ENCODE measurements at regions not wholly inside any gene's neighbourhood (a gene's known extent, or its start where the extent isn't known, plus 50 kb on each side); places are given as distances from the start of the nearest gene placed in this dataset.
"Not testable (repeated sequence)": the region's sequence is repeated elsewhere in the genome, so short reads cannot be mapped to it uniquely, and the experiment has no call there.

DNA sequence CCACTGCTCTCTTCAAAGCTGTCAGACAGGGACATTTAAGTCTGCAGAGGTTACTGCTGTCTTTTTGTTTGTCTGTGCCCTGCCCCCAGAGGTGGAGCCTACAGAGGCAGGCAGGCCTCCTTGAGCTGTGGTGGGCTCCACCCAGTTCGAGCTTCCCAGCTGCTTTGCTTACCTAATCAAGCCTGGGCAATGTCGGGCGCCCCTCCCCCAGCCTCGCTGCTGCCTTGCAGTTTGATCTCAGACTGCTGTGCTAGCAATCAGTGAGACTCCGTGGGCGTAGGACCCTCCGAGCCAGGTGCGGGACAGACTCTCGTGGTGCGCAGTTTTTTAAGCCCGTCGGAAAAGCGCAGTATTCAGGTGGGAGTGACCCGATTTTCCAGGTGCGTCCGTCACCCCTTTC, 99.5 kb downstream of the ARHGAP36 start:
- H4K20me1 ChIP-seq (ENCODE audit: insufficient read depth, low read length); ATAC-seq; CTCF ChIA-PET (ENCODE audit: low intra/inter-chr PET ratio, low total read pairs); H3K27ac ChIP-seq (ENCODE audit: extremely low read length, insufficient read depth, low read length); H3K4me3 ChIP-seq (replicated peaks in 1 of 3; ENCODE audit: insufficient read depth in 1 of 3, low read depth in 2 of 3, low read length in 3 of 3); H3K9me3 ChIP-seq (ENCODE audit: low read length); intact Hi-C loops (cut with micrococcal nuclease; ENCODE audit: unreplicated experiment); H2AFZ ChIP-seq (ENCODE audit: low read length); FAIRE-seq; POLR2A ChIA-PET; H3K4me1 ChIP-seq (ENCODE audit: insufficient read depth, low read length); in situ Hi-C loops (cut with HindIII; ENCODE audit: extremely low pct_ligation_motif_present, low pct_unique_long_range_greater_than_20kb); H3K27me3 ChIP-seq (ENCODE audit: control insufficient read depth in 1 of 2, insufficient read depth in 2 of 2, low read length in 2 of 2); H3K9ac ChIP-seq (ENCODE audit: insufficient read depth, low read depth, low read length); H3K79me2 ChIP-seq (ENCODE audit: insufficient read depth, low read length); H3K4me2 ChIP-seq (ENCODE audit: low read depth, low read length); DNase-seq (ENCODE audit: low spot score); BruUV-seq (replicated peaks); H3K36me3 ChIP-seq (replicated peaks in 1 of 2; ENCODE audit: control insufficient read depth in 1 of 2, insufficient read depth in 2 of 2, low read length in 2 of 2): not testable (repeated sequence)
- no CpG with 5 or more reads among the region's 16 CpGs for WGBS (ENCODE audit: low lambda C conversion rate)

DNA sequence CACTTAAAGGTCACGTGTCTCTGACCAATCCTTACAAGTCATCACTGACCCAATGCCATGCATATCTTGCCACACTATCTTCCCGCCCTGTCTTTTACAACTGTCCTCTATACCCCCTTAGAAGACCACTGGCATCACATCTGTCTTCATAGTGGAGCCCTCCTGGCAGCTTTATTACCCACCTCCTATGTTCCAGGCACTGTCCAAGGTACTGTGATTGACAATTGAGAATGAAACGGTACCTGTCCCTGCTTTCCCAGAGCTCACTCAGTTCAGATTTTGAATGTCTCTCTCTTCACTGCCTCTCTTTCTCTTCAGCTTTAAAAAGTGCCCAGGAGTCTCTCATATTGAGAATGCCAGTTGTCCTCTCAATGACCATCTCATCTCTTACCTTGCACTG, 88.6 kb downstream of the ARHGAP36 start:
- no peak overlapping the region for H3K4me3 ChIP-seq (replicated peaks in 1 of 3; ENCODE audit: insufficient read depth in 1 of 3, low read depth in 2 of 3, low read length in 3 of 3)
- CTCF ChIA-PET (ENCODE audit: low intra/inter-chr PET ratio, low total read pairs): no interaction called here

More for the DNA sequence above, 88.6 kb downstream of the ARHGAP36 start:
- FAIRE-seq (no peak), ATAC-seq (no peak), DNase-seq (ENCODE audit: low spot score) (no peak)
- H2AFZ ChIP-seq (ENCODE audit: low read length): no peak overlapping the region
- no peaks in the 10 kb centered on the region for H4K20me1 ChIP-seq (ENCODE audit: insufficient read depth, low read length)
- in situ Hi-C loops (cut with HindIII; ENCODE audit: extremely low pct_ligation_motif_present, low pct_unique_long_range_greater_than_20kb) (no loop called here), intact Hi-C loops (cut with micrococcal nuclease; ENCODE audit: unreplicated experiment) (no loop called here)
- no peaks in the 10 kb centered on the region for H3K4me1 ChIP-seq (ENCODE audit: insufficient read depth, low read length)
- POLR2A ChIA-PET: no interaction called here
- H3K9me3 ChIP-seq (ENCODE audit: low read length): no peaks in the 10 kb centered on the region
- H3K79me2 ChIP-seq (ENCODE audit: insufficient read depth, low read length): no peaks in the 10 kb centered on the region
- H3K27ac ChIP-seq (ENCODE audit: extremely low read length, insufficient read depth, low read length): no peak overlapping the region
- BruUV-seq (replicated peaks): no TSS peak
- no peaks in the 10 kb centered on the region for H3K27me3 ChIP-seq (ENCODE audit: control insufficient read depth in 1 of 2, insufficient read depth in 2 of 2, low read length in 2 of 2)
- H3K4me2 ChIP-seq (ENCODE audit: low read depth, low read length): no peak overlapping the region
- no peak overlapping the region for H3K9ac ChIP-seq (ENCODE audit: insufficient read depth, low read depth, low read length)
- TF ChIP-seq SP1 (IDR thresholded peaks at IDR 0.05): no peak
- TF ChIP-seq SP1 (CRISPR knock-in tag; IDR thresholded peaks at IDR 0.05): no peak
- no peak for TF ChIP-seq ARNTL (CRISPR knock-in tag; IDR thresholded peaks at IDR 0.05)
- TF ChIP-seq, protein P1, sequence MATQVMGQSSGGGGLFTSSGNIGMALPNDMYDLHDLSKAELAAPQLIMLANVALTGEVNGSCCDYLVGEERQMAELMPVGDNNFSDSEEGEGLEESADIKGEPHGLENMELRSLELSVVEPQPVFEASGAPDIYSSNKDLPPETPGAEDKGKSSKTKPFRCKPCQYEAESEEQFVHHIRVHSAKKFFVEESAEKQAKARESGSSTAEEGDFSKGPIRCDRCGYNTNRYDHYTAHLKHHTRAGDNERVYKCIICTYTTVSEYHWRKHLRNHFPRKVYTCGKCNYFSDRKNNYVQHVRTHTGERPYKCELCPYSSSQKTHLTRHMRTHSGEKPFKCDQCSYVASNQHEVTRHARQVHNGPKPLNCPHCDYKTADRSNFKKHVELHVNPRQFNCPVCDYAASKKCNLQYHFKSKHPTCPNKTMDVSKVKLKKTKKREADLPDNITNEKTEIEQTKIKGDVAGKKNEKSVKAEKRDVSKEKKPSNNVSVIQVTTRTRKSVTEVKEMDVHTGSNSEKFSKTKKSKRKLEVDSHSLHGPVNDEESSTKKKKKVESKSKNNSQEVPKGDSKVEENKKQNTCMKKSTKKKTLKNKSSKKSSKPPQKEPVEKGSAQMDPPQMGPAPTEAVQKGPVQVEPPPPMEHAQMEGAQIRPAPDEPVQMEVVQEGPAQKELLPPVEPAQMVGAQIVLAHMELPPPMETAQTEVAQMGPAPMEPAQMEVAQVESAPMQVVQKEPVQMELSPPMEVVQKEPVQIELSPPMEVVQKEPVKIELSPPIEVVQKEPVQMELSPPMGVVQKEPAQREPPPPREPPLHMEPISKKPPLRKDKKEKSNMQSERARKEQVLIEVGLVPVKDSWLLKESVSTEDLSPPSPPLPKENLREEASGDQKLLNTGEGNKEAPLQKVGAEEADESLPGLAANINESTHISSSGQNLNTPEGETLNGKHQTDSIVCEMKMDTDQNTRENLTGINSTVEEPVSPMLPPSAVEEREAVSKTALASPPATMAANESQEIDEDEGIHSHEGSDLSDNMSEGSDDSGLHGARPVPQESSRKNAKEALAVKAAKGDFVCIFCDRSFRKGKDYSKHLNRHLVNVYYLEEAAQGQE (IDR thresholded peaks at IDR 0.05; ENCODE audit: borderline replicate concordance in 1 of 2, low read depth in 1 of 2, low read length in 2 of 2): peak in 1 of 2 experiments; percentile 61; a peak in 1 of 4 replicates
- no peaks in the 10 kb centered on the region for H3K36me3 ChIP-seq (replicated peaks in 1 of 2; ENCODE audit: control insufficient read depth in 1 of 2, insufficient read depth in 2 of 2, low read length in 2 of 2)
- WGBS (ENCODE audit: low lambda C conversion rate): 0% methylated on average over 3 of the region's 3 CpGs
